Gastroesophageal sphincter (tissue), 4 donors: ENCODE measurements at regions not wholly inside any gene's neighbourhood (a gene's known extent, or its start where the extent isn't known, plus 50 kb on each side); places are given as distances from the start of the nearest gene placed in this dataset.

Experiments
- ATAC-seq: fragments of 150-250 bp; one replicate; pipeline ENCODE4 v1.9.1; 2016; ENCODE audit warnings: mild to moderate bottlenecking, moderate library complexity
- H3K27ac ChIP-seq, 4 donors: fragments of 200-600 bp; sonication (generic) in 3 of 4; 1 replicate in 3 of 4; 2 replicates in 1 of 4; pipeline ENCODE4 v1.5.1; 2016 to 2019
- H3K27me3 ChIP-seq: fragments of 200-600 bp; sonication (generic); one replicate; pipeline ENCODE4 v1.5.1; 2019
- H3K36me3 ChIP-seq, 2 donors: fragments of 200-600 bp; sonication (generic); one replicate each; pipeline ENCODE4 v1.5.1; 2019; ENCODE audit warnings: control low read depth in 1 of 2
- H3K4me1 ChIP-seq, 3 donors: fragments of 200-600 bp; sonication (generic); 1 replicate in 2 of 3; 2 replicates in 1 of 3; pipeline ENCODE4 v1.5.1; 2016 to 2019; ENCODE audit warnings: control low read depth in 2 of 3
- H3K4me3 ChIP-seq, 2 donors: fragments of 200-600 bp; sonication (generic); one replicate each; pipeline ENCODE4 v1.5.1; 2019; ENCODE audit warnings: mild to moderate bottlenecking in 1 of 2, moderate library complexity in 1 of 2
- H3K9me3 ChIP-seq, 3 donors: fragments of 200-600 bp; sonication (generic); one replicate each; pipeline ENCODE4 v1.5.1; 2017 to 2019; ENCODE audit warnings: control low read depth in 2 of 3
- EP300 ChIP-seq: sonication (generic); formaldehyde crosslinking; IDR thresholded peaks from one replicate; pipeline ENCODE4 v1.6.1; 2017; ENCODE audit warnings: antibody characterized with exemption, mild to moderate bottlenecking
- POLR2A ChIP-seq, 2 donors: fragments of 450-650 bp; IDR thresholded peaks; one replicate each; pipeline ENCODE4 v1.6.1; 2017; ENCODE audit warnings: antibody characterized with exemption in 2 of 2, mild to moderate bottlenecking in 2 of 2, moderate library complexity in 1 of 2
- POLR2AphosphoS5 ChIP-seq: sonication (generic); formaldehyde crosslinking; IDR thresholded peaks from one replicate; pipeline ENCODE4 v1.6.1; 2017; ENCODE audit warnings: antibody characterized with exemption
- WGBS, 2 donors: methylation state at CpG; one replicate each; pipeline ENCODE4 v1.1.5; 2018; ENCODE audit warnings: low coverage in 1 of 2; 5-methylcytosine and 5-hydroxymethylcytosine counted together
- TF ChIP-seq, protein P1 (sequence below), 4 experiments: fragments of 200-600 bp in 2 of 4; fragments of 450-650 bp in 2 of 4; sonication (generic) in 1 of 4; IDR thresholded peaks; one replicate each; pipeline ENCODE4 v1.5.1; 2017 to 2019; ENCODE audit warnings: antibody characterized with exemption in 4 of 4, mild to moderate bottlenecking in 2 of 4, moderate library complexity in 2 of 4

DNA sequence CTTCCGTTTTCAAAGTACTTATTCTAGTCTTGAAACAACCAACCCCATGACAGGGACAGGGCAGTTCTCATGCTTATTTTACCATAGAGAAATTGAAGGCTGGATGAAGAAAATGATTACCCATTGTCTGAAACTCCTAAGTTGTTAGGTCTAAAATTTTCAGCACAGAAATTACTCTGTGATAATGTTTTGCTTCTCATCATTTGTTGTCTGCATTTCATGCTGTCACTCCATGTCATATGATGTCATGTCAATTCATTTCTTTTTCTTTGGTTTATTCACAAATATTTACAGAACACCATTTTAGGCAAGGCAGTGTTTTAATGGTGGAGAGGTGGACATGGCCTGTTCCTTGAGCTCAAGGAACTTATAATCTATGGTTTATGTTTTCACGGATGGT, 98.2 kb upstream of the RASGRP1 start:
- peaks cover 17% of the 10 kb centered on the region for H3K27me3 ChIP-seq
- no peak overlapping the region for H3K27ac ChIP-seq
- no peak for ATAC-seq
- H3K4me3 ChIP-seq, result no peak overlapping the region
- H3K4me1 ChIP-seq, result no peaks in the 10 kb centered on the region
- no peaks in the 10 kb centered on the region for H3K36me3 ChIP-seq
- no peaks in the 10 kb centered on the region for H3K9me3 ChIP-seq
- 72 to 76% methylated on average over 2 of the region's 2 CpGs for WGBS, 2 donors
- TF ChIP-seq POLR2AphosphoS5, result no peak
- no peak for TF ChIP-seq EP300

DNA sequence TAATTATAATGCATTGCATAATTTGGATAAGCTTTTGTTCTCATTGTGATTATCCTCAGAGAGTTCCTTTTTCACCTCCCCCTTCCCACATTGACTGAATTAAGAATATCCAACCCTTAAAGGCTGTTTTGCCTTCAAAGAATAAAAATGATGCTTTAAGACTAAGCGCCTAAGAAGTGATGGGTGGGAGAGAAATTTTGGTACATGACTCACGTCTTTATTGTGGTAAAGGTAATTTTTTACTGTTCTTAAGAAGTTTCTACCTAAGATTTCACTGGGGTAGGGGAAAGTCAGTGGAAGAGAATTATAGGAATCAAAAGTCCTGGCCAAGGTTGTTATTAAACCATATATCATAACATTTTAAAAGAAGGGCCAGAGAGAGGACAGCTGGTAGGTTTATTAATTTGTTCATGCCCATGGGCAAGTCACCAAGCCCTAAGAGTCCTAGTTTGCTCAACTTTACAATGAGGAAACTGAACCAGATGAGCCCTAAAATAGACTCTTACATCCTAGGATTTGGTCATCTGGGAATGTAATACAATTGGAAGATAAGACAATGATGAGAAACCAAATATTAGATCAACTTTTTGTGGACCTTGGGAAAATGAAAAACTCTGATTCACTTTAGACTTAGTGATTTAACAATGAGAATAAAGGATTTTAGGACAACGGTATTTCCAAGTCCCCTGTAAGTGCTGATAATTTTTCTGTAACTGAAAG, 101.1 kb upstream of the RASGRP1 start:
- H3K27ac ChIP-seq, result no peak overlapping the region
- H3K4me1 ChIP-seq, result no peaks in the 10 kb centered on the region
- no peak for TF ChIP-seq EP300
- TF ChIP-seq POLR2AphosphoS5, result no peak
- TF ChIP-seq, protein P1, sequence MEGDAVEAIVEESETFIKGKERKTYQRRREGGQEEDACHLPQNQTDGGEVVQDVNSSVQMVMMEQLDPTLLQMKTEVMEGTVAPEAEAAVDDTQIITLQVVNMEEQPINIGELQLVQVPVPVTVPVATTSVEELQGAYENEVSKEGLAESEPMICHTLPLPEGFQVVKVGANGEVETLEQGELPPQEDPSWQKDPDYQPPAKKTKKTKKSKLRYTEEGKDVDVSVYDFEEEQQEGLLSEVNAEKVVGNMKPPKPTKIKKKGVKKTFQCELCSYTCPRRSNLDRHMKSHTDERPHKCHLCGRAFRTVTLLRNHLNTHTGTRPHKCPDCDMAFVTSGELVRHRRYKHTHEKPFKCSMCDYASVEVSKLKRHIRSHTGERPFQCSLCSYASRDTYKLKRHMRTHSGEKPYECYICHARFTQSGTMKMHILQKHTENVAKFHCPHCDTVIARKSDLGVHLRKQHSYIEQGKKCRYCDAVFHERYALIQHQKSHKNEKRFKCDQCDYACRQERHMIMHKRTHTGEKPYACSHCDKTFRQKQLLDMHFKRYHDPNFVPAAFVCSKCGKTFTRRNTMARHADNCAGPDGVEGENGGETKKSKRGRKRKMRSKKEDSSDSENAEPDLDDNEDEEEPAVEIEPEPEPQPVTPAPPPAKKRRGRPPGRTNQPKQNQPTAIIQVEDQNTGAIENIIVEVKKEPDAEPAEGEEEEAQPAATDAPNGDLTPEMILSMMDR (IDR thresholded peaks at IDR 0.05), result no peak
- TF ChIP-seq POLR2A (IDR thresholded peaks at IDR 0.05), result no peak
- H3K9me3 ChIP-seq, result no peaks in the 10 kb centered on the region
- 76 to 80% methylated on average over 3 of the region's 3 CpGs for WGBS, 2 donors
- H3K4me3 ChIP-seq, result no peak overlapping the region
- H3K36me3 ChIP-seq, result no peaks in the 10 kb centered on the region
- no peak for ATAC-seq
- peaks cover 26% of the 10 kb centered on the region for H3K27me3 ChIP-seq

DNA sequence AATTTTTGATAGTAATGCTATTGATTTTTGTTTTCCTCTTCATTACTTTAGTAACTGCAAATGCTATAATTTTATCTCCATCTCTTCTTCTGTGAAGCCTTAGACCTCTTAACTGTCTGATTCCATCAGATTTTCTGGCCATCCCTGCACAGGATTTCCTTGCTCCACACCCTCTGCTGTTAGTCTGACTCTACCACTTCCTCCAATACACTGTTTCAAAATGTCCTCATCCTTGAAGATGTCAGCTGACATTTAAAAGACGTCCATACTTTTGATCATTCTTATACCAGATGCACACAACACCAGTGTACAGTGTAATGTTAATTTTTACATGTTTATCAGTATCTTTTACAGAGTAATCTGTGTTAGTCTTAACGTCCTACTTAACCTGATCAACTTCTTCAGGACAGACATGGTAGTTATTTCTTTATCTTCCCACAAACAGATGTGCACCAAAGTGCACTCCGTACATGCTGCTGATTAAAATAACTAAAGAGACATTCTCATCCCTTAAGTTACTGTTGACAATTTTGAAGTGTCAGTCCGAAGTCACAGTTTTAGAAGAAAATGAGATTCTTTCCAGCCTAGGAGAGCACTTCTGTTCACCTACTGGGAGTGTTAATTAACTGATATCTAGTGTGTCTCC, 102.4 kb upstream of the RASGRP1 start:
- ATAC-seq, result no peak
- 36 to 59% methylated on average over 3 to 4 of the region's 4 CpGs for WGBS, 2 donors

DNA sequence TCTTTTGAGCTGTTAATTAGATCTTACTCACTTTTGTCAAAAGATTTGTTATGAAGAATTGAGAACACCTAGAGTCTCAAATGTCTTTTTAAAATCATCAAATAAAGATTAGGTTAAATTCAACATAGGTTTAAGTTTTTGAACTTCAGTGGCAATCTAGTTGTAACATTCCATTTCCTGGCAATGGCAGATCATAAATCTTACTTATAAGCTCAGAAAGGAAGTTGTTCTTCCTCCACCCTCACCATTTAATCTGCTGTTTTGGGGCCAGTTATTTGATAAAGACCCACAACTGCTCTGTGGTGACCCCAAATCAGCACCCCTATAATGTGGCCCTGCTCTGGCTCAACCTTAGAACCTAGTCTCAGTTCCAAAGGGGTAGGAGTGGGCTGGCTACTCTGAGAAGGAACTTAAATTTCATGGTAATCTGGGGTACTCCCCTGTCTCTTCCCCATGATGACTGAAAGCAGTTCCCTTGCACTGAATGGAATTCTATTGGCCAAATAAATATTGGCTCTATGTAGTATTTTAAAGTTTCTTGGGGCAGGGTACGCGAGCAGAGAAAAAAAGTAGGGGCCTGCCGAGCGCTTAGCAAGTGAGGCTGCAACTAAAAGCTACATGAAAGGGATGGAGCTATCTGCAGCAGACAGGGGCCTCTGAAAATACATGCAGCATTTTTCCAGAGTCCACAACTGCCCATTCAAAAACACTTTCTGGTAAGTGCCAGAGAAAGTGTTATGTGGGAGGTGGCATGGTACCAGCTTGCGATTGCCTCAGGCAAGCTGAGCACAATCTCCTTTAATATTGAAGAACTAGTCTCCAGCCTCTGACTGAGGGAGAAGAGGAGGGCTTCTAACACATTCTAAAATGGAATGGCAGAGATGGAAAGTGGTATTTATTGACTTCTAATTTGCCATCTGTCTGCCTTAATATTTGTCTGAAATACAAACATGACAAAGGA, 103.6 kb upstream of the RASGRP1 start:
- ATAC-seq, result no peak
- WGBS, 2 donors, result 75 to 82% methylated on average over 3 to 5 of the region's 5 CpGs
- H3K4me1 ChIP-seq, result no peaks in the 10 kb centered on the region
- no peak overlapping the region for H3K4me3 ChIP-seq
- H3K36me3 ChIP-seq, result no peaks in the 10 kb centered on the region
- TF ChIP-seq, protein P1 (IDR thresholded peaks at IDR 0.05), result no peak
- TF ChIP-seq POLR2A (IDR thresholded peaks at IDR 0.05) (no peak), EP300 (no peak), POLR2AphosphoS5 (no peak)
- H3K9me3 ChIP-seq, result no peaks in the 10 kb centered on the region
- H3K27me3 ChIP-seq, result peaks cover 44% of the 10 kb centered on the region
- no peak overlapping the region for H3K27ac ChIP-seq

More for the DNA sequence above, 102.4 kb upstream of the RASGRP1 start:
- no peaks in the 10 kb centered on the region for H3K36me3 ChIP-seq
- peaks cover 35% of the 10 kb centered on the region for H3K27me3 ChIP-seq
- TF ChIP-seq POLR2A (IDR thresholded peaks at IDR 0.05) (no peak), POLR2AphosphoS5 (no peak), EP300 (no peak)
- TF ChIP-seq, protein P1 (IDR thresholded peaks at IDR 0.05), result no peak
- no peaks in the 10 kb centered on the region for H3K9me3 ChIP-seq
- no peak overlapping the region for H3K27ac ChIP-seq
- H3K4me1 ChIP-seq, result no peaks in the 10 kb centered on the region
- no peak overlapping the region for H3K4me3 ChIP-seq

DNA sequence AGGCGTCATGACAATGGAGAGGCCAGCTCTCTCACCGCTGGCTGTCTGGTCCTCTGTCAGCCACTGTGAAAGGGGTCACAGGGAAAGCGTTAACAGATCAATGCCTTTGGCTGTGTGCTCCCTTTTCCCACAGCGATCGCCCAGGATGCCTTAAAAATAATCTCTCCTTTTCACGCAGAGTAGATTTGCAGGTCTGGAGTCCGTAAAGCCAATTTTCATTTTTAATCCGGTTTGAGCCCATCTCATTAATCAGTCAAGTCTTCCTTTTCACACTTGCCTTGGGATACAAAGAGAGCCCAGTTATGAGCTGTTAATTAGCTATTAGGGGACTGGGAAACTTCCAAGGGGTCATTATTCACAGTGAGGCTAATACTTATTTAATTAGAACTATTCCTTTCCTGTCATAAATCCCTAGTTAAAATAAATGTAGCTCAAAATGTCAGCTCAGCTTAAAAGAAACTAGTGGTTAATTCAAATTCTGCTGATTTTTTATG, 104.3 kb upstream of the RASGRP1 start:
- ATAC-seq, result no peak
- no peaks in the 10 kb centered on the region for H3K36me3 ChIP-seq
- no peaks in the 10 kb centered on the region for H3K4me1 ChIP-seq
- H3K4me3 ChIP-seq, result no peak overlapping the region
- WGBS, 2 donors, result 29 to 31% methylated on average over 7 to 8 of the region's 8 CpGs
- H3K9me3 ChIP-seq, result no peaks in the 10 kb centered on the region
- peaks cover 41% of the 10 kb centered on the region for H3K27me3 ChIP-seq
- no peak overlapping the region for H3K27ac ChIP-seq
- TF ChIP-seq EP300 (no peak), POLR2A (IDR thresholded peaks at IDR 0.05) (no peak), POLR2AphosphoS5 (no peak)
- TF ChIP-seq, protein P1 (IDR thresholded peaks at IDR 0.05), result no peak
